Common myeloid progenitor, CD34-positive (primary cell): ENCODE measurements at regions not wholly inside any gene's neighbourhood (a gene's known extent, or its start where the extent isn't known, plus 50 kb on each side); places are given as distances from the start of the nearest gene placed in this dataset.
"Not testable (repeated sequence)": the region's sequence is repeated elsewhere in the genome, so short reads cannot be mapped to it uniquely, and the experiment has no call there.

Source experiments
- CTCF ChIA-PET: fragments of 350-600 bp; sonication (Branson Sonifier 250); formaldehyde crosslinking; loops from one replicate; lab custom pipeline; 2021; ENCODE audit warnings: antibody characterized with exemption; lab: Charles Lee
- POLR2A ChIA-PET: fragments of 350-600 bp; sonication (Branson Sonifier 250); formaldehyde crosslinking; loops from one replicate; lab custom pipeline; 2021; ENCODE audit warnings: antibody characterized with exemption; lab: Charles Lee
- DNase-seq, 3 donors: peaks; one replicate each; pipeline versions ENCODE4 v3.0.0 to v3.0.0-alpha.2; 2013
- H3K27ac ChIP-seq, 2 experiments: 1 replicate in 1 of 2; 2 replicates in 1 of 2; pipeline ENCODE4 v1.7.0; 2013; ENCODE audit warnings: inconsistent platforms in 2 of 2, low read length in 2 of 2, mild to moderate bottlenecking in 2 of 2, low read depth in 1 of 2, moderate library complexity in 1 of 2; ENCODE audit not compliant: severe bottlenecking in 2 of 2, insufficient read depth in 1 of 2, poor library complexity in 1 of 2
- H3K27me3 ChIP-seq, 5 experiments: replicated peaks in 2 of 5; 1 replicate in 3 of 5; 2 replicates in 2 of 5; pipeline versions ENCODE4 v1.6.1 to v1.7.0; 2013; ENCODE audit warnings: low read length in 4 of 5, mild to moderate bottlenecking in 2 of 5, moderate library complexity in 2 of 5, inconsistent platforms in 1 of 5; ENCODE audit not compliant: insufficient read depth in 5 of 5, control insufficient read depth in 4 of 5
- H3K36me3 ChIP-seq, 4 experiments: 1 replicate in 2 of 4; 2 replicates in 2 of 4; pipeline versions ENCODE4 v1.6.1 to v1.7.0; 2013; ENCODE audit warnings: low read length in 3 of 4, control low read depth in 1 of 4, mild to moderate bottlenecking in 1 of 4; ENCODE audit not compliant: control insufficient read depth in 4 of 4, insufficient read depth in 4 of 4
- H3K4me1 ChIP-seq, 4 experiments: 1 replicate in 3 of 4; 2 replicates in 1 of 4; pipeline versions ENCODE4 v1.6.1 to v1.7.1; 2013; ENCODE audit warnings: low read length in 3 of 4, mild to moderate bottlenecking in 3 of 4, control low read depth in 1 of 4, inconsistent platforms in 1 of 4, moderate library complexity in 1 of 4; ENCODE audit not compliant: control insufficient read depth in 4 of 4, insufficient read depth in 4 of 4; ENCODE audit errors: control extremely low read depth in 1 of 4
- H3K4me3 ChIP-seq, 7 experiments: 1 replicate in 4 of 7; 2 replicates in 3 of 7; pipeline versions ENCODE4 v1.5.1 to v1.7.0; 2013; ENCODE audit warnings: mild to moderate bottlenecking in 7 of 7, low read length in 6 of 7, moderate library complexity in 6 of 7, inconsistent platforms in 2 of 7, low read depth in 2 of 7, control low read depth in 1 of 7; ENCODE audit not compliant: insufficient read depth in 4 of 7, control insufficient read depth in 1 of 7; ENCODE audit errors: extremely low read depth in 1 of 7
- H3K9me3 ChIP-seq, 5 experiments: 1 replicate in 4 of 5; 2 replicates in 1 of 5; pipeline versions ENCODE4 v1.6.1 to v1.7.1; 2013; ENCODE audit warnings: low read length in 4 of 5, mild to moderate bottlenecking in 2 of 5, inconsistent platforms in 1 of 5, low read depth in 1 of 5, moderate library complexity in 1 of 5; ENCODE audit not compliant: control insufficient read depth in 4 of 5, insufficient read depth in 2 of 5; ENCODE audit errors: control extremely low read depth in 1 of 5
- WGBS: methylation state at CpG from one replicate; pipeline ENCODE4 v1.1.5; 2013; ENCODE audit not compliant: insufficient coverage; 5-methylcytosine and 5-hydroxymethylcytosine counted together

- POLR2A ChIA-PET = no interaction called here
- no peaks in the 10 kb centered on the region for H3K9me3 ChIP-seq
- H3K36me3 ChIP-seq = no peaks in the 10 kb centered on the region
- DNase-seq = peak in 1 of 3 donors; percentile 35
- no peaks in the 10 kb centered on the region for H3K27me3 ChIP-seq
- CTCF ChIA-PET = interaction anchor here (1.0 to 63.1 kb wide), 12 partner anchors 9 to 148 kb away, joined by 3 to 2564 read pairs (median 4); no protein-coding TSS in a partner anchor
- 92% methylated on average over 1 of the region's 1 CpG for WGBS
- H3K27ac ChIP-seq = no peak overlapping the region
- H3K4me1 ChIP-seq = peaks cover 10 to 45% (median 40%) of the 10 kb centered on the region in 4 experiments
- no peak overlapping the region for H3K4me3 ChIP-seq
Measured at GRCh38 chr7:142501434-142501833, 243.6 kb upstream of the PRSS58 start.

- Histone ChIP-seq H3K27ac (peak overlapping the region in 1 of 2 experiments; percentile 59), H3K9me3 (no peaks in the 10 kb centered on the region), H3K4me3 (no peak overlapping the region), H3K36me3 (no peaks in the 10 kb centered on the region), H3K27me3 (no peaks in the 10 kb centered on the region), H3K4me1 (peaks cover 11 to 56% (median 48%) of the 10 kb centered on the region in 4 experiments)
- ChIA-PET POLR2A (no interaction called here), CTCF (interaction anchor here (1.2 to 63.1 kb wide), 11 partner anchors 10 to 151 kb away, joined by 3 to 2564 read pairs (median 5); no protein-coding TSS in a partner anchor)
- peak in 2 of 3 donors; percentile 57 to 73 for DNase-seq
- WGBS = 0% methylated on average over 4 of the region's 4 CpGs
Measured at GRCh38 chr7:142500366-142500765, 242.5 kb upstream of the PRSS58 start.

GRCh38 chr7:142499635-142500034, 241.8 kb upstream of the PRSS58 start:
- H3K4me1 ChIP-seq = peaks cover 11 to 62% (median 51%) of the 10 kb centered on the region in 4 experiments
- no peaks in the 10 kb centered on the region for H3K36me3 ChIP-seq
- H3K4me3 ChIP-seq = peak overlapping the region in 1 of 7 experiments; percentile 13
- H3K27me3 ChIP-seq = no peaks in the 10 kb centered on the region
- CTCF ChIA-PET = interaction anchor here (1.3 to 63.1 kb wide), 9 partner anchors 10 to 114 kb away, joined by 3 to 2564 read pairs (median 5); no protein-coding TSS in a partner anchor
- POLR2A ChIA-PET = no interaction called here
- no peak for DNase-seq
- H3K27ac ChIP-seq = peak overlapping the region; percentile 29 to 59
- 69% methylated on average over 4 of the region's 4 CpGs for WGBS
- no peaks in the 10 kb centered on the region for H3K9me3 ChIP-seq

- no peaks in the 10 kb centered on the region for H3K36me3 ChIP-seq
- POLR2A ChIA-PET = interaction anchor here (1.2 kb wide), 1 partner anchor 28 kb away, joined by 3 read pairs; no protein-coding TSS in a partner anchor
- H3K4me1 ChIP-seq = peaks cover 11 to 67% (median 54%) of the 10 kb centered on the region in 4 experiments
- no peaks in the 10 kb centered on the region for H3K9me3 ChIP-seq
- no peak overlapping the region for H3K27ac ChIP-seq
- CTCF ChIA-PET = interaction anchor here (0.7 to 63.1 kb wide), 18 partner anchors 8 to 200 kb away, joined by 3 to 2564 read pairs (median 4); no protein-coding TSS in a partner anchor
- DNase-seq = no peak
- no peak overlapping the region for H3K4me3 ChIP-seq
- no peaks in the 10 kb centered on the region for H3K27me3 ChIP-seq
- WGBS = no CpG with 5 or more reads among the region's 1 CpG
Measured at GRCh38 chr7:142498364-142498763, 240.5 kb upstream of the PRSS58 start.

GRCh38 chr7:142496545-142496991, 238.7 kb upstream of the PRSS58 start:
- Histone ChIP-seq H3K36me3 (no peaks in the 10 kb centered on the region), H3K9me3 (no peaks in the 10 kb centered on the region), H3K27ac (peak overlapping the region; percentile 27 to 32), H3K4me3 (peak overlapping the region in 4 of 7 experiments; percentile 21 to 57 (median 36)), H3K4me1 (peaks cover 11 to 69% (median 52%) of the 10 kb centered on the region in 4 experiments), H3K27me3 (no peaks in the 10 kb centered on the region)
- ChIA-PET CTCF (interaction anchor here (0.7 to 63.1 kb wide), 16 partner anchors 9 to 324 kb away, joined by 3 to 2564 read pairs (median 4); no protein-coding TSS in a partner anchor), POLR2A (no interaction called here)
- 3% methylated on average over 4 of the region's 8 CpGs for WGBS
- peak; percentile 70 to 84 (median 83) for DNase-seq

- POLR2A ChIA-PET, DNase-seq, H3K27me3 ChIP-seq, H3K27ac ChIP-seq, H3K4me3 ChIP-seq, H3K9me3 ChIP-seq, H3K36me3 ChIP-seq: not testable (repeated sequence)
- CTCF ChIA-PET = interaction anchor here (1.1 to 63.1 kb wide), 10 partner anchors 10 to 130 kb away, joined by 3 to 2564 read pairs (median 8); no protein-coding TSS in a partner anchor
- WGBS = 100% methylated on average over 1 of the region's 3 CpGs
- peaks cover 11 to 65% (median 45%) of the 10 kb centered on the region in 4 experiments for H3K4me1 ChIP-seq
Measured at GRCh38 chr7:142495879-142496278, 238.0 kb upstream of the PRSS58 start.

- CTCF ChIA-PET = interaction anchor here (1.6 to 63.1 kb wide), 4 partner anchors 15 to 130 kb away, joined by 4 to 2564 read pairs (median 229); no protein-coding TSS in a partner anchor
- not testable (repeated sequence) for H3K27ac ChIP-seq
Measured at GRCh38 chr7:142495301-142495700, 237.4 kb upstream of the PRSS58 start.

More at GRCh38 chr7:142495301-142495700, 237.4 kb upstream of the PRSS58 start:
- H3K36me3 ChIP-seq, H3K9me3 ChIP-seq, H3K4me3 ChIP-seq, POLR2A ChIA-PET, DNase-seq, H3K27me3 ChIP-seq: not testable (repeated sequence)
- H3K4me1 ChIP-seq = peaks cover 11 to 59% (median 40%) of the 10 kb centered on the region in 4 experiments
